ENCODE measurements at regions not wholly inside any gene's neighbourhood (a gene's known extent, or its start where the extent isn't known, plus 50 kb on each side); places are given as distances from the start of the nearest gene placed in this dataset.

DNA sequence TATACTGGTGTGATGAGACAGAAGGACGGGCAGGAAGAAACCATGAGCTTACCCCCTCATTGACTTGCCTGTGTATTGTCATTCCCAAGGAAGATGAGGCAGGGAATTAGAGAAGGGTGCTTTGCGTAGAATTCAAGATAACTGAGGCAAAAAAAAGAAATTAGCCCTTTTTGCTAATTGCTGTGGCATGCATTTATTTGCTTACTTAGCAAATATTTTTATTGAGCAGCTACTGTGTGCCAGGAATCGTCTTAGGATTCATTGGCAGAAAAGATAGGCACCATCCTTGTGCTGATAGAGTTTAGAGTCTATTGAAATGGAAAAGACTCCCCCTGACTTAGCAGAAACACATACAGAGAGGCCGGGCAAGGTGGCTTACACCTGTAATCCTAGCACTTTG, 541.9 kb downstream of the TMEM114 start:
- TF ChIP-seq, protein P1, sequence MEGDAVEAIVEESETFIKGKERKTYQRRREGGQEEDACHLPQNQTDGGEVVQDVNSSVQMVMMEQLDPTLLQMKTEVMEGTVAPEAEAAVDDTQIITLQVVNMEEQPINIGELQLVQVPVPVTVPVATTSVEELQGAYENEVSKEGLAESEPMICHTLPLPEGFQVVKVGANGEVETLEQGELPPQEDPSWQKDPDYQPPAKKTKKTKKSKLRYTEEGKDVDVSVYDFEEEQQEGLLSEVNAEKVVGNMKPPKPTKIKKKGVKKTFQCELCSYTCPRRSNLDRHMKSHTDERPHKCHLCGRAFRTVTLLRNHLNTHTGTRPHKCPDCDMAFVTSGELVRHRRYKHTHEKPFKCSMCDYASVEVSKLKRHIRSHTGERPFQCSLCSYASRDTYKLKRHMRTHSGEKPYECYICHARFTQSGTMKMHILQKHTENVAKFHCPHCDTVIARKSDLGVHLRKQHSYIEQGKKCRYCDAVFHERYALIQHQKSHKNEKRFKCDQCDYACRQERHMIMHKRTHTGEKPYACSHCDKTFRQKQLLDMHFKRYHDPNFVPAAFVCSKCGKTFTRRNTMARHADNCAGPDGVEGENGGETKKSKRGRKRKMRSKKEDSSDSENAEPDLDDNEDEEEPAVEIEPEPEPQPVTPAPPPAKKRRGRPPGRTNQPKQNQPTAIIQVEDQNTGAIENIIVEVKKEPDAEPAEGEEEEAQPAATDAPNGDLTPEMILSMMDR (IDR thresholded peaks at IDR 0.05): no peak
- TF ChIP-seq POLR2AphosphoS5 (IDR thresholded peaks at IDR 0.05) (no peak), EP300 (IDR thresholded peaks at IDR 0.05) (no peak), POLR2A (IDR thresholded peaks at IDR 0.05; ENCODE audit: low read depth) (no peak)

Measured in esophagus muscularis mucosa (tissue), 4 donors.